Amniotic epithelial cell (primary cell): ENCODE measurements at regions not wholly inside any gene's neighbourhood (a gene's known extent, or its start where the extent isn't known, plus 50 kb on each side); places are given as distances from the start of the nearest gene placed in this dataset.
A peak's percentile ranks its signal among the peaks of the same experiment; 100 is the strongest.

ENCODE experiments used
- DNase-seq: peaks from one replicate; pipeline ENCODE4 v3.0.0-alpha.2; 2010; ENCODE audit warnings: low read depth

GRCh38 chr2:100742277-100743254 is 77.4 kb upstream of the NPAS2 start:
- peak; percentile 99 for DNase-seq

- DNase-seq, result no peak
Measured at GRCh38 chr2:100743741-100744140, 76.2 kb upstream of the NPAS2 start.

DNA sequence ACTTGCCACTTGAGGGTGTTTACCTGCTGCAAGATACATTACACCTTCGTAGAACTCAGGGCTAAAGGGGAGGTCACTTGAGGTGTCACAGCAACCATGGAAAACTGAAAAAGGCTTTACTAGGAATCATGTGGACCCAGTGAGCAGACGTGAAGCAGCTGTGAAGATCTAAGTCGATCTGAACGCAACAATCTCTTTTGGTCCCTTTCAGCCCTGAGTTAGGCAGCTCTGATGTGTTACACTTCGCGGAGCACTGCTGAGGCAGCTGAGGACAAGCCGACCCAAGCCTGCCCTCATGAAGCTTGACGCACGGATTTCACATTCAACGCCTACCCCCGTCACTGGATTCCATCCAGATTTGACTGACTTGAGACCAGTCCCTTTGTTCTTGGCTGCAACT is 75.8 kb upstream of the NPAS2 start:
- no peak for DNase-seq

GRCh38 chr2:100744589-100744988 is 75.3 kb upstream of the NPAS2 start:
- DNase-seq, result peak; percentile 54

DNA sequence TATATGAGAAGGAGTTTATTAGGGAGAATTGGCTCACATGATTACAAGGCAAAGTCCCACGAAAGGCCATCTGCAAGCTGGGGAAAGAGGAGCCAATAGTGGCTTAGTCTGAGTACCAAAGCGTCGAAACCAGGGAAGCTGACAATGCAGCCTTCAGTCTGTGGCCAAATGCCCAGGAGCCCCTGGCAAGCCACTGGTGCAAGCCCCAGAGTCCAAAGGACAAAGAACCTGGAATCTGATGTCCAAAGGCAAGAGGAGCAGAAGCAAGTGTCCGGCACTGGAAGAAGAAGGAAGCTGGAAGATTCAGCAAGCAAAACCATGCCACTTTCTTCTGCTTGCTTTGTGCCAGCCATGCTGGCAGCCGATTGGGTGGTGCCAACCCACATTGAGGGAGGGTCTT is 74.3 kb upstream of the NPAS2 start:
- no peak for DNase-seq

DNA sequence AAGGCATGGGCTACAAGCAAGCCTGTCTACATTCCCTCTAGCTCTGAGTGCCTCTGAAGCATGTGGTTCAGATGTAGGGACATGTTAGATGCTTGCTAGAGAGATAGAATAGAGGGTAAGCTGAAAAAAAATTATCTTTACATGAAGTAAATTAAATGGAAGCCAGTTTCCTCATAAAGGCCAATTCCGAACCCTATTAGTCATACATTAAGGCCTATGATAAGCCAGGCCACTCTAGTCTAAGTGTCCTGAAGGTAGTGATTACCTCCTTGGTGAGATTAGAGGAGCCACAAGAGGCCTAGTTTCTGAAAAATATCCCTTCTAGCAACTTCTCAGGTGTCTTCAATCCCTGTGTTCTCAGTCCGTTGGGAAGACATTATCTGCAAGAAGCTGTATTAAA is 72.4 kb upstream of the NPAS2 start:
- DNase-seq, result peak; percentile 70

- DNase-seq, result peak; percentile 70
Measured at GRCh38 chr2:100747996-100748615, 71.8 kb upstream of the NPAS2 start.

GRCh38 chr2:100748673-100749072 is 71.3 kb upstream of the NPAS2 start:
- DNase-seq, result no peak

DNA sequence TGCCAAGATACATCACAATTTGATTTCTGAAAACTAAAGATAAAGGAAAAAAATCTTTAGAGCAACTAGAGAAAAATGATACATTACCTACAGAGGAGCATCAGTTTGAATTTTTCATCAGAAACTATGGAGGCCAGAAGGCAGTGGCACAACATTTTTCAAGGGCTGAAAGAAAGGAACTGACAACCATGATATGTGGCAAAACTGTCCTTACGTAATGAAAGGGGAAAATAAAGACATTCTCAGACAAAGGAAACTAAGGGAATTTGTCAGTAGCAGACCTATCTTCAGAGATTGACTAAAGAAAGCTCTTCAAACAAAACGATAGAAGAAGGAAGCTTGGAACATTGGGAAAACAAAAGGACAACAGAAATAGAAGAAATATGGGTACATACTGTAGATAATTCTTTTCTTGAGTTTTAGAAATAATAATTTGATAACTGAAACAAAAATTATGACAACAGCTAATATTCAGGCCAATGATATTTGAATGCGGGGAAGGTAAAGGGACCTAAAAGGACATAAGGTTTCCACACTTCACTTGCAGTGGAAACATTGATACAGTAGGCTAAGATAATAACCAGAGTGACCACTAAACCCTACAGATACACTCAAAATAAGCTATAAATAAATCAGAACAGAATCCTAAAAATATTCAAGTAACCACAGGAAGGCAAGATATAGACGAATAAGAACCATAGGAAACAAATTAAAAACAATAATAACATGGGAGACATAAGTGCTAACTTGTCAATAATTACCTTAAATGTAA is 70.0 kb upstream of the NPAS2 start:
- no peak for DNase-seq

GRCh38 chr2:100751871-100752625 is 67.9 kb upstream of the NPAS2 start:
- DNase-seq, result peak; percentile 65

DNA sequence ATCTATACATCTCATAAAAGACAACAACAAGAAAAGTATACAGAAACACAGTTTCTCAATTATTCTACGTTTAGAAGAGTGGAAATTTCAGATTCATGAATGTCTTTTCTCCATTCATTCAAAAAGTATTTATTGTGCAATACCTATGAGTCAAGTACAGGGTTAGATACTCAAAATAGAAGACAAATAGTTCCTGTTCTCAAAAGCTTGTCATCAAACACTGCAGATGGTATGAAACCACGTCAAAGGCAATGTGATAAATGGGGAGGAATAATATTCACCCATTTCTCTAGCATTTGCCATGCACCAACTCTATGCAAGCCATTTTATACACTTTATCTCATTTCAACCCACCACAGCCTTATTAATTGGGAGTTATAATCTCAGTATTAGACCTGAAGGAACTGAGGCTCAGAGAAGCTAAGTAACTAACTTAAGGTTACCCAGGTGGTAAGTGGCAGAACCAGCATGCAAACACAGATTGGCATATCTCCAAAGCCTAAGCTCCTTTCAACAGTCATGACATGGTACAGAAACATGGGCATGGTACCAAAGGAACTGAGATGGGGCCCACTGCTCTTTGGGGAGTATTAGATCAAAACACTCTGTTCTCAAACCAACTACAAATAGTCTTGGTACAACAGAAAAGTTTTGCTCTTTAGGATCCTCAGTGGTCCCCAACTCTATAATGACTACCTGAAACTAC is 67.2 kb upstream of the NPAS2 start:
- DNase-seq, result peak; percentile 90

- DNase-seq, result no peak
Measured at GRCh38 chr2:100753444-100753843, 66.5 kb upstream of the NPAS2 start.

- DNase-seq, result no peak
Measured at GRCh38 chr2:100753881-100754280, 66.1 kb upstream of the NPAS2 start.

DNA sequence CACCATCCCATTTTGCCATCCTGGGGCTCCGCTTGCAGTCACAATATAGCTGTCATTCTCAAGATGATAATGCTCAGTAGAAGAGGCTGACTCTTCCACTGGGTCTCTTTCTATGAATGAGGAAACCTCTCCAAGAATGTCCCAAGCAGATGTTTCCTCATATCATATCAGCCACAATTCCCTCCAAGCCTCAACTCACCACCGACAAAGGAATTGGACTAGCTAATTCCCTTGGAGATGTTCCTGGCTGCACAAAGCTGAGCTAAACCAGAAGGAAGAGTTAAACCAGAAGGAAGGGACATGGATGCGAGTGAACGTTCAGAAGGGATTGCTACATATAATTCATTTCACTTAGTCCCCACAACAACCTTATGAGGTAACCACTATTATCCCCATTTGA is 65.0 kb upstream of the NPAS2 start:
- peak; percentile 84 for DNase-seq

DNA sequence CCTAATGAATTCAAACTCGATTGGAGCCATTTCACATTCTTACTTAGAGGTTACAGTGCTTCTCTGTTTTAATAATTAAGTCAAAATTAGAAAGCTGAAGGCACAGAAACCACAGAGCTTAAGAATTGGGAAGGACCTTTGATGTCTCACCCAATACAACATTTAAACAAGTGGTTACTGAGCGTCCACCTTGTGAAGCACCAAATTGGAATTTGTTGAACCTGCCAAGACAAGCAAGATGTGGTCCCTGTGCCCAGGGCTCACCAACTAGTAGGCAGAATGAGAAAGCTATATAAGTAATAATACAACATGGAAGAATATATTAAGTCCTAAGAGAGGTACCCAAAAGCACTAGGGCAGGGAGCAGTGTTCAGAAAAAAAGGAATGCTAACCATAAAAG is 64.5 kb upstream of the NPAS2 start:
- DNase-seq, result no peak

GRCh38 chr2:100756704-100757103 is 63.2 kb upstream of the NPAS2 start:
- DNase-seq, result no peak

DNA sequence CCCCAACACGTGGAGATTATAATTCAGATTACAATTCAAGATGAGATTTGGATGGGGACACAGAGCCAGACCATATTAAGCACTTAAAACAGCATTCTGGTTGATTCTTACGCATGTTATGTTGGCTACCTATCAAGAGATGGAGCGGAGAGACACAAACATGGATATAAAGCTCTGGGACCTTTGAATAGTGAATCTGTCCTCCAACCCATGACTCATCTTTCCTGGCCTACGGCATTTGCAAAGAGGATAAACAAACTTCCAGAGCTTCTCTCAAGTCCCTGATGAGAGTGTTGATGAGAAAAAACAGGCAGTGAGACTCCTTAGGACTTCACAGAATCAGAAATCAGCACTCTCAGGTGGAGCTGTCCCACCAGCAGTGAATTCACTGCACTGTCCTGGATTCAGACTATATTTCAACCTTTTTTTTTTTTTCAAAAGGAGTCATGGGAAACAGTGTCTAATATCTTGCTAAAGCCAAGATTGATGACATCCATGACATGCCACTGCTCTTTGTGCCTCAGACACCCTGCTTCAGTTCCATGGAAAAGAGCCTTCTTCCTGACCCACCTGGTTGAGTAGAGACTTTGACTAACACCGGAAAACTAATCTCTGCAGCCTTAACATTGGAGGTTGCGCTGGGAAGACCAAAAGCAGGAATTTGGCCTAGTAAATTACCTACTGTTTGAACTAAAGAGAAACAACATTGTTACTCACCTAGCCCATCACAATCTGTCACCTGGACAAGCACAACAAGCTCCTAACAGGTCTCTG is 62.1 kb upstream of the NPAS2 start:
- peak; percentile 93 for DNase-seq

- no peak for DNase-seq
Measured at GRCh38 chr2:100759901-100760300, 60.0 kb upstream of the NPAS2 start.

- DNase-seq, result no peak
Measured at GRCh38 chr2:100761365-100761764, 58.6 kb upstream of the NPAS2 start.

GRCh38 chr2:100764430-100764829 is 55.5 kb upstream of the NPAS2 start:
- no peak for DNase-seq
